Esophagus muscularis mucosa (tissue), 4 donors: ENCODE measurements at regions not wholly inside any gene's neighbourhood (a gene's known extent, or its start where the extent isn't known, plus 50 kb on each side); places are given as distances from the start of the nearest gene placed in this dataset.

ENCODE experiments used
- EP300 ChIP-seq: sonication (generic); formaldehyde crosslinking; IDR thresholded peaks from one replicate; pipeline ENCODE4 v1.6.1; 2017; ENCODE audit warnings: antibody characterized with exemption
- POLR2AphosphoS5 ChIP-seq, 2 donors: sonication (generic); formaldehyde crosslinking; IDR thresholded peaks; one replicate each; pipeline ENCODE4 v1.6.1; 2017; ENCODE audit warnings: antibody characterized with exemption in 2 of 2
- TF ChIP-seq, protein P1 (sequence below), 3 experiments: fragments of 200-600 bp in 2 of 3; fragments of 450-650 bp in 1 of 3; sonication (generic) in 2 of 3; IDR thresholded peaks; one replicate each; pipeline ENCODE4 v1.5.1; 2017 to 2019; ENCODE audit warnings: antibody characterized with exemption in 3 of 3, mild to moderate bottlenecking in 2 of 3, moderate library complexity in 1 of 3

DNA sequence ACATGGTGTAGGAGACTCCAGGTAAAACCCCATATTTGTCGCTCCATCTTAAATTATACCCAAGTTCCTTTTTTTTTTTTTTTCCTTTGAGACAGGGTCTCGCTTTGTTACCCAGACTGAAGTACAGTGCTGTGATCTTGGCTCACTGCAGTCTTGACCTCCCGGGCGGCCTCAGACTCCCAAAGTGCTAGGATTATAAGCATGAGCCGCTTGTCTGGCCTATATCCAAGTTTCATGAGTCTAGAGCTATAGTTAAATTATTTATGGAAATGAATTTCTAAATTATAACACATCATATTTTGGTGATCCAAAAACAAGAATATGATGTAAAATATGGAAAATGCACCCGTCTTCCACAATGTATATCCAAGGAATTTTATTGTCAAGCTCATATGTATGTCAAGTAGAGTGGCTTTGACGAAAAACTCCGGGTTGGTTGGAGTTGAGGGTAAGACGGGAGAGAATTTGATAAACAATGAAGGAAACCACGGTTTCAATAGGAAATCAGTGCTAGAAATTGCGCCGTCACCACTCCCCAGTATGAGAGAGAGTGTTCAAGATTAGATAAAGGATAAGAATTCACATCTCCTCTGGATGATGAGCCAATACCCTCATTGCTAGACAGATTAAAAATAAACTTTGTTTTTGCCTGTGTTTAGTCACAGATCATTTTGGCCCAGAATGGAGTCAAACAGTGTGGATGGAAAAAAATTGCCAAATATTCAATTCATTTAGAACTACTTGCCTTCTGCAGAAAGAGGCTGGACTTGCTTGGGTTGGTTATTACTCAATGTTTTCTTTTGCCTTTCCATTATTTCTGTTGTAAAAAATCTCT, 209.2 kb upstream of the NR2F2 start:
- TF ChIP-seq, protein P1, sequence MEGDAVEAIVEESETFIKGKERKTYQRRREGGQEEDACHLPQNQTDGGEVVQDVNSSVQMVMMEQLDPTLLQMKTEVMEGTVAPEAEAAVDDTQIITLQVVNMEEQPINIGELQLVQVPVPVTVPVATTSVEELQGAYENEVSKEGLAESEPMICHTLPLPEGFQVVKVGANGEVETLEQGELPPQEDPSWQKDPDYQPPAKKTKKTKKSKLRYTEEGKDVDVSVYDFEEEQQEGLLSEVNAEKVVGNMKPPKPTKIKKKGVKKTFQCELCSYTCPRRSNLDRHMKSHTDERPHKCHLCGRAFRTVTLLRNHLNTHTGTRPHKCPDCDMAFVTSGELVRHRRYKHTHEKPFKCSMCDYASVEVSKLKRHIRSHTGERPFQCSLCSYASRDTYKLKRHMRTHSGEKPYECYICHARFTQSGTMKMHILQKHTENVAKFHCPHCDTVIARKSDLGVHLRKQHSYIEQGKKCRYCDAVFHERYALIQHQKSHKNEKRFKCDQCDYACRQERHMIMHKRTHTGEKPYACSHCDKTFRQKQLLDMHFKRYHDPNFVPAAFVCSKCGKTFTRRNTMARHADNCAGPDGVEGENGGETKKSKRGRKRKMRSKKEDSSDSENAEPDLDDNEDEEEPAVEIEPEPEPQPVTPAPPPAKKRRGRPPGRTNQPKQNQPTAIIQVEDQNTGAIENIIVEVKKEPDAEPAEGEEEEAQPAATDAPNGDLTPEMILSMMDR (IDR thresholded peaks at IDR 0.05) = no peak
- no peak for TF ChIP-seq EP300
- TF ChIP-seq POLR2AphosphoS5 (IDR thresholded peaks at IDR 0.05) = no peak
